GM12878 (cell line): ENCODE measurements at regions not wholly inside any gene's neighbourhood (a gene's known extent, or its start where the extent isn't known, plus 50 kb on each side); places are given as distances from the start of the nearest gene placed in this dataset.

Source experiments
- ATAC-seq: fragments of 200-7000 bp; cut with Tn5 transposase; 3 replicates; pipeline ENCODE4 v1.9.1; 2020; ENCODE audit warnings: mild to moderate bottlenecking, moderate library complexity
- BruUV-seq: library from RNA; stranded (reverse); fragments of 400-500 nt; replicated peaks from 2 replicates; lab custom pipeline; 2021; lab: Mats Ljungman, UMichigan
- CTCF ChIA-PET: fragments of 300-600 bp; sonication (Branson Sonifier 250); formaldehyde crosslinking; extraction: SDS; loops from one replicate; lab custom pipeline; 2021; ENCODE audit warnings: inconsistent platforms; lab: Yijun Ruan, JAX
- POLR2A ChIA-PET: fragments of 350-600 bp; formaldehyde crosslinking; extraction: SDS; loops from one replicate; lab custom pipeline; 2021; ENCODE audit warnings: inconsistent platforms; lab: Charles Lee
- RAD21 ChIA-PET: fragments of 300-600 bp; sonication (Branson Sonifier 250); formaldehyde crosslinking; loops from one replicate; lab custom pipeline; 2023; ENCODE audit warnings: antibody characterized with exemption; ENCODE audit not compliant: unreplicated experiment; lab: Charles Lee
- SMC1A ChIA-PET: fragments of 300-600 bp; sonication (Branson Sonifier 250); formaldehyde crosslinking; loops from one replicate; lab custom pipeline; 2023; ENCODE audit not compliant: unreplicated experiment, uncharacterized antibody; lab: Charles Lee
- DNase-seq: peaks from one replicate; pipeline ENCODE4 v3.0.0-alpha.2; 2011; ENCODE audit warnings: low read depth, low spot score
- FAIRE-seq: peaks from 3 replicates; lab custom pipeline; 2011; peaks lifted over from hg19 to GRCh38; lab: Jason Lieb, UNC
- H2AFZ ChIP-seq: 2 replicates; pipeline ENCODE4 v1.6.0; 2011; ENCODE audit warnings: low read depth, low read length, control low read depth; ENCODE audit not compliant: control insufficient read depth
- H3K27ac ChIP-seq: 2 replicates; pipeline ENCODE4 v1.5.1; 2011; ENCODE audit warnings: control low read depth; ENCODE audit not compliant: control insufficient read depth, insufficient read depth
- H3K27me3 ChIP-seq, 2 experiments: replicated peaks in 1 of 2; 2 replicates each; pipeline versions ENCODE4 v1.6.0 to v1.6.1; 2011; ENCODE audit warnings: low read length in 1 of 2; ENCODE audit not compliant: control insufficient read depth in 2 of 2, insufficient read depth in 2 of 2
- H3K36me3 ChIP-seq, 2 experiments: 2 replicates each; pipeline ENCODE4 v1.5.1; 2011; ENCODE audit warnings: low read length in 1 of 2; ENCODE audit not compliant: control insufficient read depth in 2 of 2, insufficient read depth in 2 of 2
- H3K4me1 ChIP-seq: 2 replicates; pipeline ENCODE4 v1.6.1; 2011; ENCODE audit warnings: mild to moderate bottlenecking, low read length, moderate library complexity, mixed read lengths; ENCODE audit not compliant: control insufficient read depth, insufficient read depth
- H3K4me2 ChIP-seq: 2 replicates; pipeline ENCODE4 v1.6.0; 2011; ENCODE audit warnings: control low read depth; ENCODE audit not compliant: control insufficient read depth, insufficient read depth
- H3K4me3 ChIP-seq: fragments of 200-600 bp; sonication (generic); 2 replicates; pipeline ENCODE4 v1.5.1; 2016
- H3K79me2 ChIP-seq: 2 replicates; pipeline ENCODE4 v1.6.0; 2011; ENCODE audit warnings: low read length; ENCODE audit not compliant: control insufficient read depth, insufficient read depth
- H3K9ac ChIP-seq: 2 replicates; pipeline ENCODE4 v1.8.0; 2011; ENCODE audit warnings: low read length, control low read depth, mixed read lengths; ENCODE audit not compliant: control insufficient read depth, insufficient read depth
- H3K9me3 ChIP-seq: replicated peaks from 3 replicates; pipeline ENCODE4 v1.5.1; 2011; ENCODE audit warnings: mild to moderate bottlenecking, low read length; ENCODE audit not compliant: control insufficient read depth, insufficient read depth
- H4K20me1 ChIP-seq: 2 replicates; pipeline ENCODE4 v1.6.0; 2011; ENCODE audit not compliant: control insufficient read depth, insufficient read depth
- CHD4 ChIP-seq: fragments of 200-600 bp; sonication (generic); IDR thresholded peaks from 2 replicates; pipeline ENCODE4 v1.6.1; 2016; ENCODE audit warnings: mild to moderate bottlenecking
- CREB1 ChIP-seq: IDR thresholded peaks from 2 replicates; pipeline ENCODE4 v1.6.1; 2012; ENCODE audit warnings: low read depth, mild to moderate bottlenecking, inconsistent platforms
- ESRRA ChIP-seq: IDR thresholded peaks from 2 replicates; pipeline ENCODE4 v1.6.1; 2012; ENCODE audit warnings: mild to moderate bottlenecking, low read length, improper control_type of control experiment
- NR2C2 ChIP-seq: IDR thresholded peaks from 2 replicates; pipeline ENCODE4 v1.6.1; 2011; ENCODE audit warnings: borderline replicate concordance, low read depth; ENCODE audit not compliant: control insufficient read depth, insufficient read length
- RAD21 ChIP-seq: IDR thresholded peaks from 2 replicates; pipeline ENCODE4 v1.6.1; 2011; ENCODE audit warnings: mild to moderate bottlenecking, low read depth, low read length, moderate library complexity; ENCODE audit not compliant: insufficient read depth
- STAT1 ChIP-seq: fragments of 450-650 bp; conservative IDR thresholded peaks from 2 replicates; pipeline ENCODE4 v1.6.1; 2014; ENCODE audit warnings: antibody characterized with exemption, mild to moderate bottlenecking
- TCF7 ChIP-seq: IDR thresholded peaks from 2 replicates; pipeline ENCODE4 v1.6.1; 2014; ENCODE audit warnings: antibody characterized with exemption, borderline replicate concordance
- YBX1 ChIP-seq: fragments of 450-650 bp; IDR thresholded peaks from 2 replicates; pipeline ENCODE4 v1.6.1; 2016; ENCODE audit warnings: antibody characterized with exemption
- ZBED1 ChIP-seq: IDR thresholded peaks from 2 replicates; pipeline ENCODE4 v1.6.1; 2016; ENCODE audit warnings: borderline replicate concordance
- ZNF384 ChIP-seq: IDR thresholded peaks from 2 replicates; pipeline ENCODE4 v1.6.1; 2012; ENCODE audit warnings: low read depth, mild to moderate bottlenecking, low read length, improper control_type of control experiment, borderline replicate concordance
- WGBS: methylation state at CpG from one replicate; pipeline ENCODE4 v1.1.6; 2016; ENCODE audit warnings: low lambda C conversion rate; ENCODE audit not compliant: insufficient replicate concordance, insufficient coverage; ENCODE audit errors: missing lambda C conversion rate; 5-methylcytosine and 5-hydroxymethylcytosine counted together
- in situ Hi-C: fragments of 300-500 bp; cut with MboI; formaldehyde crosslinking; loops from 9 replicates; pipeline ENCODE4 v1.14.3; 2018; ENCODE audit warnings: mixed read lengths
- intact Hi-C: fragments of 100-400 bp; cut with micrococcal nuclease; formaldehyde crosslinking; loops from one replicate; pipeline ENCODE4 v1.14.2; 2022; ENCODE audit not compliant: unreplicated experiment

DNA sequence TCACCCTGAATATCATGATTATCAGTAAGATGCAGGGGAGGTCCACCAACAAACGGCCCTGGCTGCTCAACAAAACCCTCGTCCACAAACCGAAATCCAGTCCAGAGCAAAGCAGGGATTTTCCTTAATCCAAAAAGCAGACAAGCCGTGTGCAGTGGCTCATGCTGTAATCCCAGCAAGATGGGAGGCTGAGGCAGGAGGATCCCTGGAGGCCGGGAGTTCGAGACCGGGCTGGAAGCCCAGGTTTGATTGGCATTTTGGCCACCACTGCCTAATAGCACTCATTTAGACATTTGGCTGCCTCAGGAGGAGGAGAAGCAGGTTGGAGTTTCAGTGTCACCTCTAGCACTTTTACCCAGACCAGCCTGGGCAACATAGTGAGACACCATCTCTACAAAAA is 562.0 kb upstream of the AUTS2 start:
- DNase-seq: no peak
- Histone ChIP-seq H3K27ac (no peak overlapping the region), H3K9ac (no peak overlapping the region), H2AFZ (no peak overlapping the region), H3K4me1 (no peaks in the 10 kb centered on the region), H3K27me3 (no peaks in the 10 kb centered on the region), H3K79me2 (no peaks in the 10 kb centered on the region), H4K20me1 (no peaks in the 10 kb centered on the region), H3K9me3 (no peaks in the 10 kb centered on the region), H3K4me2 (no peak overlapping the region)
- ATAC-seq: no peak
- ChIA-PET SMC1A (no interaction called here), CTCF (no interaction called here), POLR2A (no interaction called here)
- intact Hi-C loops (no loop called here), in situ Hi-C loops (no loop called here)
- BruUV-seq: no TSS peak
- 14% methylated on average over 7 of the region's 7 CpGs for WGBS
- FAIRE-seq: no peak
- TF ChIP-seq YBX1 (no peak), ZNF384 (no peak), TCF7 (no peak), CREB1 (no peak), RAD21 (no peak), NR2C2 (no peak), ESRRA (no peak), CHD4 (no peak), STAT1 (no peak)
- TF ChIP-seq, all 136 proteins: peak for 0
- RAD21 ChIA-PET: no interaction called here
- Histone ChIP-seq H3K4me3 (no peak overlapping the region), H3K36me3 (no peaks in the 10 kb centered on the region)

DNA sequence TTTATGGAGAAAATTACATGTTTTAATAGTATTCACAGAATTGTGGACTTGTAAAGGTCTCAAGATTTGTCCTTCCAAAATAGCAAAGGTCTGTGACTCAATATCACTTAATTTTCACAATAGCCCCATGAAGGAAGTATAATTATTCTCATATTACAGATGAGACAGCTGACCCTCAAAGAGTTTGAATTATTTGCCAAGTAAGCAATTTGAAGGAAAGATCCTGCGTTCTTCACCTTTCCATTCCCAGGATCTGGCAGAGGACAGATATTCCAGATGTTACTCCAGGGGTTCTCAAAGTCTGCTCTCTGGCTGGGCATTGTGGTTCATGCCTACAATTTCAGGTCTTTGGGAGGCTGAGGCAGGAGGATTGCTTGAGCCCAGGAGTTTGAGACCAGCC is 559.4 kb upstream of the AUTS2 start:
- FAIRE-seq (no peak), ATAC-seq (no peak), DNase-seq (no peak)
- SMC1A ChIA-PET: no interaction called here
- Histone ChIP-seq H3K27ac (no peak overlapping the region), H3K4me3 (no peak overlapping the region), H3K4me1 (no peaks in the 10 kb centered on the region), H3K27me3 (no peaks in the 10 kb centered on the region), H2AFZ (no peak overlapping the region), H3K36me3 (no peaks in the 10 kb centered on the region), H3K9me3 (no peaks in the 10 kb centered on the region; the same call in 2 of the 3 replicates), H3K9ac (no peak overlapping the region), H3K79me2 (no peaks in the 10 kb centered on the region), H3K4me2 (no peak overlapping the region), H4K20me1 (no peaks in the 10 kb centered on the region)
- BruUV-seq: no TSS peak
- intact Hi-C loops (no loop called here), in situ Hi-C loops (no loop called here)
- POLR2A ChIA-PET: no interaction called here
- RAD21 ChIA-PET: no interaction called here
- TF ChIP-seq TCF7 (no peak), ZBED1 (no peak)
- 21% methylated on average over 1 of the region's 1 CpG for WGBS
- CTCF ChIA-PET: no interaction called here
